GM19238 (cell line): ENCODE measurements at regions not wholly inside any gene's neighbourhood (a gene's known extent, or its start where the extent isn't known, plus 50 kb on each side); places are given as distances from the start of the nearest gene placed in this dataset.

ENCODE experiments used
- DNase-seq: peaks from one replicate; pipeline ENCODE4 v3.0.0; 2011; ENCODE audit warnings: low spot score; ENCODE audit not compliant: insufficient read length

DNA sequence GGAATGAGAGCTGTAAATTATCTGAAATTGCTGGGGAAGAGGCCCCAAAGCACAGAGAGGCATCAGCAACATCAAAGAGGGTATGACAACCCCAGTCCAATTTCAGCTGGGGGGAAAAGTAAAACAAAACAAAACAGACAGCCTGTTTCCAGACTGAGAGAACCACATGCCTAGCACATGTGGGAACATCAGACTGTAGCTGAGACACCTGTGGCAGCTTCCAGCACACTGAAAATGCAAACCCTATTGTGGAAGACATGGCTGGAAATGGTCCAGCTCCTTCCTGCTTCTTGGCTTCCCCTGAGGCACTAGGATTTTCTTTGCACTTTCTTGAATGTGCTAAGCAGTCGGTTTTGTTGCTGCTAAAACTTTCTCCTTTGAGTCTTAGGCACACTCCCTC lies 240.9 kb upstream of the STS start:
- DNase-seq: no peak

DNA sequence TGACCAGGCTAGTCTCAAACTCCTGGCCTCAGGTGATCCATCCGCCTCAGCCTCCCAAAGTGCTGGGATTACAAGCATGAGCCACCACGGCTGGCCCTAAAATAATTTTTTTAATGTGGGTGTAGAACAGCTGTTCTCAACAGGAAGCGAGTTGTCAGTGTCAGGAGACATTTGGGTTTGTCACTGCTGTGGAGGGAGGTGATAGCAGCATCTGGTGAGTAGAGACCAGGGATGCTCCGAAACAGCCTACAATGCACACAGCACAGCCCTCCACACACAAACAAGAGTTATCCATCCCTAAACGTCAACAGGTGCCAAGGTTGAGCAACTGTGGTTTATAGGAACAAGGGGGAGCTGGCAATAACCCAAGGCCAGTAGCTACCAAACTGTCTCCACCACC lies 243.4 kb upstream of the STS start:
- no peak for DNase-seq

DNA sequence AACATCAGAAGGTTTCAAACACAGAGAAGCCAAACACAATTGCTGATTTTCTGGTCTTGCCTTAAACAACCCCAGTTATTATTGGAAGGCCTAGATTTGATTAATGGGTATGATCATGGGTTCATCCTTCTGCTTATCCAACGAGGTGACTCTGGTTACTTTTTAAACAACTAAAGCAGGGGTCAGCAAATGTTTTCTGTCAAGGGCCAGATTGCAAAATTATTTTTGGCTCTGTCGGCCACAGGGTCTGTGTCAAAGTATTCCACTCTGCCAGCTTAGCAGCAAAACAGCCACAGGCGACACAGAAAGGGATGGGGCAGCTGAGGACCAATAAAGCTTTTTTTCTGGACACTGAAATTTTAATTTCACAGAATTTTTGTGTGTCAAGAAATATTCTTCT lies 249.1 kb upstream of the STS start:
- no peak for DNase-seq

DNA sequence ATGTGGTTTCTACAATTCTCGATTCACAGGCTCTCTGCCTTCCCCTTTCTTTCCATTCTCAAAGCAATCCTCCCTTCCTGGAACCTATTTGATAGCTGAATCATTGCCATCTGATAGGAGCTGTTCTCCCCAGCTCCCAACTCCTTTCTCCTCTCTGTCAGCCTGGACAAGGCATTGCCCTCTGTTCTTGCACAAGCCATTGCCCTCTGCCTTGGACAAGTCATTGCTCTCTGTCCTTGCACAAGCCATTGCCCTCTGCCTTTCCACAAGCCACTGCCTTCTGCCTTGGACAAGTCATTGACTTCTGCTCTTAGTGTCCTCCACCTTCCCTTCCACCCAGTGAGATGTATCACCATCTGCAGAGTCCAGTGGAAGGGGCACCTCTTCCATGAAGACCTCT lies 256.1 kb upstream of the STS start:
- no peak for DNase-seq

DNA sequence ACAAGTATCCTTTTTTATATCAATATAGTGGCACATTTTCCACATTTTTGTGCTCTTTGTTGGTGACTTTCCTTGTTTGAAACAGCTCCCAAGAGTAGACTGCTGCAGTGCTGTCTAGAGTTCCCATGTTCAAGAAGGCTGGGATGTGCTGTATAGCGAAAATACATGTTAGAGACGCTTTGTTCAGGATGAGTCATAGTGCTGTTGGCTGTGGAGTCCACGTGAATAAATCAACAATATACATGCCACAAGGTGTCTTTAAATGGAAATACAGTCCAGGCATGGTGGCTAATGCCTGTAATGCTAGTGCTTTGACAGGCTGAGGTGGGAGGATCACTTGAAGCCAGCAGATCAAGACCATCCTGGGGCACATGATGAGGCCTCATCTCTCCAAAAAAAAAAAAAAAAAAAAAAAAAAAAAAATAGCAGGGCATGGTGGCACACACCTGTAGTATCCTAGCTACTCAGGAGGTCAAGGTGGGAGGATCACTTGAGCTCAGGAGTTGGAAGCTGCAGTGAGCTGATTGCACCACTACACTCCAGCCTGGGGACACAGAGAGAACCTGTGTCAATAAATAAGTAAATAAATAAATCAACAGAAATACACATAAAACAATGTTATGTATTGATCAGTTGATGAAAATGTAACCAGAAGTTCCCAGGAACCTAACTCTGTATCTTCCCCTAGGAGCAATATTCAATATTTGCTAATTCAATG lies 256.8 kb upstream of the STS start:
- no peak for DNase-seq

DNA sequence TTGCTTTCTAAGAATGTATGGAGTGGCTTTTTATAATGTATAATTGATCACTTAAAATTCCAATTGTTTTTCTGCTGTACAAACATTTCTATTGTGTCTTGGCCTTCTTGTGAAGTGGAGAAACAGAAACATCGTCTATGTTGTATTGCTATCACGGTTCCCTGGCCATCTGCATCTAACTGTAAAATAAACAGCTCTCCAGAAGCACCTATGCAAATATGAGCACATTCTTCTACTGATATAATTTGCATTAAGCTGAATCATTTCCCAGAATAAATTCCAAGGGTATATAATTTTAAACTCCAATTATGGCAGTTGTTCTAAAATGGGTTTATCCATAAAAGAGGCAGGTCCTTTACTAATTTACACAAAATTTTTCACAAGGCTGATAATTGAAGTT lies 261.6 kb upstream of the STS start:
- DNase-seq: no peak

DNA sequence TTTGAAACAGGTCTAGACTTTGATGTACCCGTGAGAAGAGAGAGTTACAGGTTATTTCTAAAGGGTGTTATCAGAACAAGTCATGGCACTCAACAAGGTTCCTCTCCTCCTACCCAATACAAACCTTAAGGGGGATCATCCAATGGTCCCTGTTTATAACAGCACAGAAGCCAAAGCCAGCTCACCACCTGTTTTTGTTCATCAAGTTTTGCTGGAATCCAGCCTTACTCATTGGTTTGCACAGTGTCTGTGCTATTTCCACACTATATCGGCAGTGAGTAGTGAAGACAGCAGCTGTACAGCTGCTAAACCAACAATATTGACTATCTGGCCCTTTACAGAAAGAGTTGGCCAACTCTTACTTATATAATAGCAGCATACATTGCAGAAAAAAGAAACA lies 262.1 kb upstream of the STS start:
- DNase-seq: no peak

DNA sequence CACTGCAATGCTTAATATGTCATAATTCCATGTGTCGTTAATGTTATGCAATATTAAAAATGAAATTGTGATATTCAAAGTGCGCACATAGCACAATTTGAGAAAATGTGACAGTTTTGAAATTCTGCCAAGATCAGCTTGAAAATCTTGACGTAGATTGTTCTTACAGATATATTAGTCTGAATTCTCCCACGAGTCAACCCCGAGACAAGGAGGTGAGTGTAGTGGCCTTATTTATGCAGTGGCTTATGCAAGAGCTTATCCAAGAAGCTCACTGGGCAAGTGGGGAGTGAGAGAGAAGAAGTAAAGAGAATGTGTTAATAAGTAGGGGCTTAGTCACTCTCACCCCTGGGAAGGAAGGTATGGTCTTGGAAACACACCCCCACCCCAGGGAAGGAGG lies 286.1 kb upstream of the STS start:
- DNase-seq: no peak

- no peak for DNase-seq
These were observed 289.8 kb upstream of the STS start for GRCh38 chrX:6857749-6858148.

- no peak for DNase-seq
These were observed 291.0 kb upstream of the STS start for GRCh38 chrX:6856471-6856870.

GRCh38 chrX:6852869-6853268 lies 294.6 kb upstream of the STS start:
- no peak for DNase-seq

- no peak for DNase-seq
These were observed 295.4 kb upstream of the STS start for GRCh38 chrX:6852121-6852520.

- no peak for DNase-seq
These were observed 296.4 kb upstream of the STS start for GRCh38 chrX:6851140-6851539.

DNA sequence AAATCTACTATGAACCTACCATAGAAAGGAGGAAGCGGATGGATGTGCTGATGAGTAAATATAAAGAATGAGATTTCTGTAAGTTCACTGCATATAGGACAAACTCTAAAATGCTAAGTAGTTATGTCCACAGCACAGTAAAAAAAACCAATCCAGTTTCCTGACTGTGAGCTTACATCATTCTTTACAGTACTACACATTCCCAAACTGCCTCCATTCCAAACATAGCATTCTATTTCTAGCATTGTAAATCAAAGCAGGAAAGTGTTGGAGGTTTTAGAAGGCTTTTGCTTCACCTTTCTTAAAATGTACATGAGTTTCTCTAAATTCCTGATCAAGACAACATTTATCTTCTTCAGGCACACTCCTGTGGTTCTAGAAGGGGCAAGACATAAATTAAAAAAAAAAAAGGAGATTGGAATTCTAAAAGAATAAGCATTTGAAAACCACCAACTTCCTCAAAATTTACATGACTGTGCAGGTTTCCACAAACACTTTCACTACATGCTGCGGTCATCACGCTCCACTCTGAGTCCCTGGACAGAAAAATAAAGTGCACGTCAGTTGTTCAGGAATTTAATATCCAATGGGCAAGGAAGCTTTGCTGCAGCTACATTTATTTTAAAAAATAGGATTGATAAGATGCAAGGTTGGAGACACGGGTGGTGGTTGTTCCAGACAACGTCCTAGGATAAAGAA lies 297.6 kb upstream of the STS start:
- no peak for DNase-seq

DNA sequence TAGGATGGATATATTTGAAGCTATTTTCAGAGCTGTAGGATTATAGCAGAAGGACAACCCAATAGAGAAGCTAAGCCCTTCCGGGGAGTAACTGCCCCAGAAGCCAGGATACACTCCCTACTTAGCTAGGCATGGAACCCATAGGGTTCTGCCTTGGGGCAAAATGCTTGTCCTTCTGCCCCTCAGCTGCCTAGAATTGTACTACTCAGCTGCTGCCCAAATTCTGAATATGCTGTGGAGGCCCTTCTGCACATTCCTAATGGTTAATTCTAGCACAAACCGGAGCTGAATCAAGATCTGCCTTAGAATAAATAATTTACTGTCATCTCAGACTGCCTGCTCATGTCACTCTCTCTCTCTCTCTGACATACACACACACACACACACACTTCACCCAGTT lies 297.7 kb upstream of the VCX3A start:
- no peak for DNase-seq

DNA sequence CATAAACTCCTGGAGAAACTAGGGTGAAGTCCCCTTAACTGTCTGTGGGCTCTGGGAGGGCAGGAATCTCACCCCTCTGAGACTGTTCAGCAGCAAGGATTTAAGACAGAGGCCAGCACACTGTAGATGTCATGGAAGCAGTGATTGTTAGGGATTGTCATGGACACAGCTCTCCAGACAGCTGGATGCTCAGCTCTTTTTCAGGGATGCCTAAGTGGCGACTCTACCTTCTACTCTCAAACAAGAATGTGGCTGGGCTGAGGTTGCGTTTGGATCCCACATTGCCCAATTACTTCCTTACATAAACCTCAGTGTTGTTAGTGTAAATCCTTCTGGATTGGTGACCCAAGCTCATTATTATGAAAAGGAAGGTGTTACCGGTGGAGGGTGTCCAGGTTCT lies 291.9 kb upstream of the VCX3A start:
- DNase-seq: no peak

DNA sequence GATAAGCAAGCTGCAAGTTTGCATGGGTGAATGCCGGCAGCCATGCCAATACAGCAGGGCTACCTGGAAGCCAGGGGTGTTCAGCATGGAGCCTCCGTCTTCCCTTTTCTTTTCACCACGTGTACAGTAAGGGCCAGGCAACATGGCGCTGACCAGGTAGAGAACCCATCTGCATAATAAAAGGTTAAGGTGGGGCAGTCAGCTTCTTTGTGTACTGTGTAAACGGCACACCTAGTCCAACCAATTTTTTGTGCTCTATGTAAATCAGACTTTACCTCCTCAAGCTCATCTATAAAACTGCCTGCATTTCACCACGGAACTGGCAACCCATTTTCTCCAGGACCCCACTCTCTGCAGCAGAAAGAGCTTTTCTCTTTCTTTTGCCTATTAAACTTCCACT lies 286.8 kb upstream of the VCX3A start:
- DNase-seq: no peak

DNA sequence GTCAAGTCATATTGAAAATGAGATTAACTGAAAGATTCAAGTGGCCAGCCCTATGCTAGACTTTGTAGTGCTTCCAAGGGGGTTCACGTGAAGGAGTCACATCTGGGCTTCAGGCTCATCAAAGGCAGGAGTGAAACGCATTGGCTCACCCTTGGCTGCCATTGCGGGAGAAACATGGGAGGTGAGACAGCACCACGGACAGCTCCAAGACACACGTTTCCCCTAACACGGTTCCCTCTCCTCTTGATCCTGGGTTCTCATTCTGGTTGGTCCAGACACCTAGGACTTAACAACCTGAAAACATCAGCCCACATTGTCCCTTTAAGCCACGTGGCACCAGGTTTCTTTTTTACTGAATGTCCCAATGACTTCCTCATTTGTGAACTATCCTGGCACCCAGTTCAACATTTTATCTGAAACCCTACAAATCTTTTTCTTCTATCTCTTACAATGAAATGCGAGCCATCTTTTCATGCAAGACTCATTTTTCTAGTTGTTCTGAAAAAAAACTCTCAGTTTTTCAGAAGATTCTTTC lies 279.0 kb upstream of the VCX3A start:
- no peak for DNase-seq

DNA sequence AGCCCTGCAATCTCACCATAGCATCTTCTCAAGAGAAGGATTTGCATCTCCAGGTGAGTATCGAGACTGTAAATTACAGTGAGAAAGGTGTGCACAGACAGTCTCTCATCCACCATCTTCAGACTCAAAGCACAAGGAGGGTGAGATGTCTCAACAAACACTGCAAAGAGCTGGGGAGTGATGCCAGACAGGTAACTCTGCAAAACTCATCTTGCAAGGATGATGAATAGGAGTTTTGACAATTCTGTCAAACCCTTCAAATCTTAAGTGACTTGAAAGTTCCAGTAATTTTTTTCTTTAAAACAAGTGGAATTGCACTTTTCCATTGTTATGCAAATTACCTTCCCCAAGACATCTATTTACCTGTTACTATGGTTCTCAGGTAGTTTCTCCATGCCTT lies 277.2 kb upstream of the VCX3A start:
- DNase-seq: no peak

- DNase-seq: no peak
These were observed 275.9 kb upstream of the VCX3A start for GRCh38 chrX:6810776-6811175.

GRCh38 chrX:6803607-6804006 lies 268.7 kb upstream of the VCX3A start:
- no peak for DNase-seq

GRCh38 chrX:6793000-6793399 lies 258.1 kb upstream of the VCX3A start:
- no peak for DNase-seq

DNA sequence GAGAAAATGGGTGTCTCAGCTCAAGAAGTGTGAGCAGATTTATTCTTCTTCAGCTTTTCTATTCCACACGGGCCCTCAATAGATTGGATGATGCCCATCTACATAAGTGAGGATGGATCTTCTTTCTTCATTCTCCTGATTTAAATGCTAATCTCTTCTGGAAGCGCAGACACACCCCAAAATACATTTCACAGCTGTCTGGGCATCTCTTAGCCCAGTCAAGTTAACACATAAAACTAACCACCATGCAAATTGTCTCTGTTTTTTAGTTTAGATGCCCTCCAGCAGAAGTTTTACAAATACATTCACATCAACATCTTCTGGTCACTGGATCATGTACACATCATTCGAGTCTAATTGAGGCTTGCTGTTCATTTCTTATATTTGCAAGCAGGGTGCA lies 249.0 kb upstream of the VCX3A start:
- DNase-seq: no peak
